ENCODE measurements at regions not wholly inside any gene's neighbourhood (a gene's known extent, or its start where the extent isn't known, plus 50 kb on each side); places are given as distances from the start of the nearest gene placed in this dataset.

GRCh38 chr7:25765110-25765655, 386.8 kb upstream of the NFE2L3 start:
- intact Hi-C loops (cut with DNase I): no loop called here
- Histone ChIP-seq H3K27ac (no peak overlapping the region), H3K4me3 (no peak overlapping the region), H3K9me3 (replicated peaks in 1 of 3) (no peaks in the 10 kb centered on the region), H3K4me1 (replicated peaks in 1 of 2) (no peaks in the 10 kb centered on the region), H3K27me3 (no peaks in the 10 kb centered on the region), H3K36me3 (replicated peaks in 1 of 2) (no peaks in the 10 kb centered on the region)
- no peak for DNase-seq
- no peak for TF ChIP-seq CTCF (IDR thresholded peaks at IDR 0.05)
- TF ChIP-seq POLR2A (IDR thresholded peaks at IDR 0.05): no peak
- WGBS, 4 donors: 78 to 86% (median 84%) methylated on average over 2 of the region's 2 CpGs

DNA sequence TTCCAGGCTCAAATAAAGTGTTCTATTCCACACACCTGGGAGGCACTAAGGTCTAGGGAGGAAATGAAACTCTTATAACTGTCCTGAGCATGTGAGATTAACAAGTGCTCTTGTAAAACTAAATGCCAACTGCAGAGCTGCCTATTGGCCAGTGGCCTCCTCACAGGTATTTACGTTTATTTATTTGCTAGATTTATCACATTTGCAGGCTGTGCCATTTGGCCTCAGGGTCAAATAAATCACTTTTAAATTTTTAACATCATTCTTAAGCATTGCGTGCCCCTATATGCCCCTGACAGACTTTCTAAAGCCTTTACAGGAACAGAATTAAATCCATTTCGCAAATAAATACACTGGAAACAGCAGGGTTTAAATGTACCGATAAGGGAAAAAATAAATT, 381.8 kb upstream of the NFE2L3 start:
- no peak for TF ChIP-seq CTCF (IDR thresholded peaks at IDR 0.05)
- no peak for TF ChIP-seq POLR2A (IDR thresholded peaks at IDR 0.05)
- 64 to 78% (median 72%) methylated on average over 4 of the region's 4 CpGs for WGBS, 4 donors
- intact Hi-C loops (cut with DNase I): no loop called here
- Histone ChIP-seq H3K9me3 (replicated peaks in 1 of 3) (no peaks in the 10 kb centered on the region), H3K36me3 (replicated peaks in 1 of 2) (no peaks in the 10 kb centered on the region), H3K4me3 (no peak overlapping the region), H3K27me3 (no peaks in the 10 kb centered on the region), H3K27ac (no peak overlapping the region), H3K4me1 (replicated peaks in 1 of 2) (no peaks in the 10 kb centered on the region)
- no peak for DNase-seq

DNA sequence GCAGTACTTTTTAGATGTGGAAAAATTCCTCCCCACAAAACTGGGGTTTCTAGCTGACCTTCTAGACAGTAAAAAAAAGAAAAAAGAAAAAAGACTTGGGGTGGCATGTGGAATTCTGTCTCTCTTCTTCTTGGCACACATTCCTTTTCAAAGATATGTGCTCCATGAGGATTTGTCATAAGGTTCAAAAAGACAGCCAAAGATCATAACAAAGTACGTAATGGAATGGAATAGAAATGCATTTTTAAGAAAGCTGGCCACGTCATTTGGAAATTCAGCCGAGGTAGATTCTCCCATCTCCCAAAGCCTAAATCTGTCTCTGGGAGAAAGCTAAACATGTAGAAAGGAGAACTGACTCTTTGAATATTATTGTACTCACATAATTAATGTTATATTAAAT, 381.3 kb upstream of the NFE2L3 start:
- intact Hi-C loops (cut with DNase I): no loop called here
- no peak for DNase-seq
- Histone ChIP-seq H3K27me3 (no peaks in the 10 kb centered on the region), H3K27ac (no peak overlapping the region), H3K4me1 (replicated peaks in 1 of 2) (no peaks in the 10 kb centered on the region), H3K36me3 (replicated peaks in 1 of 2) (no peaks in the 10 kb centered on the region), H3K4me3 (no peak overlapping the region), H3K9me3 (replicated peaks in 1 of 3) (no peaks in the 10 kb centered on the region)
- TF ChIP-seq POLR2A (IDR thresholded peaks at IDR 0.05) (no peak), CTCF (IDR thresholded peaks at IDR 0.05) (no peak)
- 67 to 79% (median 73%) methylated on average over 3 of the region's 3 CpGs for WGBS, 4 donors

DNA sequence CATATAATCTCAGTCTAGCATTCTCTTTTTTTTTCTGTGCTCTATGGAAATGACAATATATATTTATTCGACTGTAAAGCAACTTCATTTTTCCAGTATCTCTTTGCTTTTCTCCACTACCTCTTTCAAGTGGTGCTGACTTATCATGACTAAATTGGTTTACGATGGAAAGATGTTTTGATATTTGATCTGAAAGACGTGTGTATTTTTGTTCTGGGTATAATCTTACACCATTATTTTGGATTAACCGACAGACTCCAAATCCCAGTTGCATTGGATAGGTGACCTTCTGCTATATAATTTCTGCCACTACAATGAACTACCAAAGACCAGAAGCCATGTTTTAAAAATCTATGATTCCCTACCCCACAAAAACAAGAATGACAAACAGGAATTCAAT, 380.5 kb upstream of the NFE2L3 start:
- no peaks in the 10 kb centered on the region for H3K27me3 ChIP-seq
- no peak for DNase-seq
- no peaks in the 10 kb centered on the region for H3K9me3 ChIP-seq (replicated peaks in 1 of 3)
- no peak overlapping the region for H3K4me3 ChIP-seq
- H3K36me3 ChIP-seq (replicated peaks in 1 of 2): no peaks in the 10 kb centered on the region
- no peaks in the 10 kb centered on the region for H3K4me1 ChIP-seq (replicated peaks in 1 of 2)
- no peak overlapping the region for H3K27ac ChIP-seq
- intact Hi-C loops (cut with DNase I): no loop called here
- no peak for TF ChIP-seq CTCF (IDR thresholded peaks at IDR 0.05)
- 79 to 88% (median 86%) methylated on average over 4 of the region's 4 CpGs for WGBS, 4 donors

Data from adrenal gland (tissue), 9 donors.